ENCODE measurements at regions not wholly inside any gene's neighbourhood (a gene's known extent, or its start where the extent isn't known, plus 50 kb on each side); places are given as distances from the start of the nearest gene placed in this dataset.
"Not testable (repeated sequence)": the region's sequence is repeated elsewhere in the genome, so short reads cannot be mapped to it uniquely, and the experiment has no call there.

GRCh38 chr22:22755778-22756100, 111.3 kb downstream of the GGTLC2 start:
- no peak for DNase-seq (ENCODE audit: low spot score)
- Histone ChIP-seq H3K4me3 (no peak overlapping the region), H3K27ac (no peak overlapping the region), H3K36me3 (no peaks in the 10 kb centered on the region), H3K27me3 (replicated peaks; ENCODE audit: insufficient read depth) (no peaks in the 10 kb centered on the region), H3K9me3 (no peaks in the 10 kb centered on the region), H3K4me1 (ENCODE audit: control insufficient read depth in 1 of 2, low read depth in 2 of 2) (no peaks in the 10 kb centered on the region)
- ATAC-seq (ENCODE audit: insufficient number of reproducible peaks, low FRiP score, low read depth), result no peak
- no peak for TF ChIP-seq CTCF (IDR thresholded peaks at IDR 0.05)

GRCh38 chr22:22756109-22756508, 111.7 kb downstream of the GGTLC2 start:
- H3K9me3 ChIP-seq, result no peaks in the 10 kb centered on the region
- no peak overlapping the region for H3K27ac ChIP-seq
- DNase-seq (ENCODE audit: low spot score) (no peak), ATAC-seq (ENCODE audit: insufficient number of reproducible peaks, low FRiP score, low read depth) (no peak)
- no peak for TF ChIP-seq CTCF (IDR thresholded peaks at IDR 0.05)
- H3K4me1 ChIP-seq (ENCODE audit: control insufficient read depth in 1 of 2, low read depth in 2 of 2), result no peaks in the 10 kb centered on the region
- no peaks in the 10 kb centered on the region for H3K27me3 ChIP-seq (replicated peaks; ENCODE audit: insufficient read depth)
- H3K4me3 ChIP-seq, result no peak overlapping the region
- H3K36me3 ChIP-seq, result no peaks in the 10 kb centered on the region

- not testable (repeated sequence) for H3K4me1 ChIP-seq (ENCODE audit: control insufficient read depth in 1 of 2, low read depth in 2 of 2); ATAC-seq (ENCODE audit: insufficient number of reproducible peaks, low FRiP score, low read depth); H3K4me3 ChIP-seq; H3K36me3 ChIP-seq; H3K9me3 ChIP-seq; DNase-seq (ENCODE audit: low spot score); H3K27ac ChIP-seq; H3K27me3 ChIP-seq (replicated peaks; ENCODE audit: insufficient read depth)
Measured at GRCh38 chr22:22756551-22757201, 112.3 kb downstream of the GGTLC2 start.

- H3K4me3 ChIP-seq; H3K27ac ChIP-seq; H3K27me3 ChIP-seq (replicated peaks; ENCODE audit: insufficient read depth); H3K36me3 ChIP-seq; ATAC-seq (ENCODE audit: insufficient number of reproducible peaks, low FRiP score, low read depth); DNase-seq (ENCODE audit: low spot score); H3K4me1 ChIP-seq (ENCODE audit: control insufficient read depth in 1 of 2, low read depth in 2 of 2); H3K9me3 ChIP-seq: not testable (repeated sequence)
Measured at GRCh38 chr22:22758101-22758807, 113.8 kb downstream of the GGTLC2 start.

GRCh38 chr22:22759371-22759770, 115.0 kb downstream of the GGTLC2 start:
- no peak for TF ChIP-seq CTCF (IDR thresholded peaks at IDR 0.05)
- H3K27ac ChIP-seq, result no peak overlapping the region
- no peak overlapping the region for H3K4me3 ChIP-seq
- no peaks in the 10 kb centered on the region for H3K9me3 ChIP-seq
- ATAC-seq (ENCODE audit: insufficient number of reproducible peaks, low FRiP score, low read depth) (no peak), DNase-seq (ENCODE audit: low spot score) (no peak)
- H3K27me3 ChIP-seq (replicated peaks; ENCODE audit: insufficient read depth), result no peaks in the 10 kb centered on the region
- H3K36me3 ChIP-seq, result no peaks in the 10 kb centered on the region
- no peaks in the 10 kb centered on the region for H3K4me1 ChIP-seq (ENCODE audit: control insufficient read depth in 1 of 2, low read depth in 2 of 2)

GRCh38 chr22:22759889-22760546, 115.6 kb downstream of the GGTLC2 start:
- no peak for ATAC-seq (ENCODE audit: insufficient number of reproducible peaks, low FRiP score, low read depth)
- no peaks in the 10 kb centered on the region for H3K36me3 ChIP-seq
- no peak overlapping the region for H3K4me3 ChIP-seq
- H3K4me1 ChIP-seq (ENCODE audit: control insufficient read depth in 1 of 2, low read depth in 2 of 2), result no peaks in the 10 kb centered on the region
- no peaks in the 10 kb centered on the region for H3K9me3 ChIP-seq
- H3K27me3 ChIP-seq (replicated peaks; ENCODE audit: insufficient read depth), result no peaks in the 10 kb centered on the region
- DNase-seq (ENCODE audit: low spot score), result no peak
- TF ChIP-seq CTCF (IDR thresholded peaks at IDR 0.05), result no peak
- no peak overlapping the region for H3K27ac ChIP-seq

All from thoracic aorta (tissue), 2 donors.